HuH-7.5 (cell line): ENCODE measurements at regions not wholly inside any gene's neighbourhood (a gene's known extent, or its start where the extent isn't known, plus 50 kb on each side); places are given as distances from the start of the nearest gene placed in this dataset.
"Not testable (repeated sequence)": the region's sequence is repeated elsewhere in the genome, so short reads cannot be mapped to it uniquely, and the experiment has no call there.

Experiments used
- DNase-seq: peaks from one replicate; pipeline ENCODE4 v3.0.0; 2011; ENCODE audit warnings: low spot score

DNA sequence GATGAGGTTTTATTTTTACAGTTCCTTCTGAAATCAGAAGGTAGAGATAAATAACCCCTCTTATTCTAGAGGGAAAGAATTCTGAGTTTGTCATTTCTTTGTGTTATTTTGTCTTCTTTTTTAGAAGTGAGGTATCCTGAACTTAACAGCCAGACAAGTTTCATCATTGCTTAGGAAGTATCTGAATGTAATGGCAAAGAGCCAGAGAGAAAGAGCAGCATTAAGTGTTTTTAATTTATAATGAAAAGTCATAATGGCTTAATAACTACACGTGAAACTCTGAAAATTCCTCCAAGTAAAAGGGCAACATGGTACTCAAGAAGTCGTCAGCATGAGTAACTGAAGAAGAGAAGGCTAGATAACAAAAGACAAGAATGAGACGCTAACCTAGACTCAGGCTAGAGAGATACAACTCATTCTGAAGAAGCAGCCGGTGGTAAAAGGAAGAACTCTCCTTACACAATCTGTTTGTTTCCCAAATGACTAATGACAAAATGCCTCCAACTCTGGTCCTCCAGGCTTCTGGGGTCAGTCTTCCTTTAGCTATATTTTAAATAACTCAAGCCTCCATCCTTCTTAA lies 116.2 kb upstream of the NECTIN3 start:
- no peak for DNase-seq

DNA sequence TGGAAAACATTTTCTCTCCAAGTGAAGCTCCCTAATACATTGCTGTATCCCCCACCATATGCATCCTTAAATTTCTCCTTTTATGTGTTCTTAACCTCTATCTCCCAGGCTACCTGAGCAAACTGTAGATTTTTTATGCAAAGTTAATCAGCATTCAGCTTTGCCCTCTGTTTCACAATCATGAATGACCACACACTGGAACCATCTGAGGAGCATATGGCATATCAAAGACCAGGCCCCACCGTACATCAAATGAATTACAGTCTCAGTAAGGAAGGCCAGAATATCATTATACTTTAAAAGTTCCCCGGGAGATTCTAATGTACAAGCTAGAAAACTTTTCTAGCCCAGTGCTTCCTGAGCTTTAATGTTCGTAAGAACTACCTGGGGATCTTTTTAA lies 115.5 kb upstream of the NECTIN3 start:
- no peak for DNase-seq

DNA sequence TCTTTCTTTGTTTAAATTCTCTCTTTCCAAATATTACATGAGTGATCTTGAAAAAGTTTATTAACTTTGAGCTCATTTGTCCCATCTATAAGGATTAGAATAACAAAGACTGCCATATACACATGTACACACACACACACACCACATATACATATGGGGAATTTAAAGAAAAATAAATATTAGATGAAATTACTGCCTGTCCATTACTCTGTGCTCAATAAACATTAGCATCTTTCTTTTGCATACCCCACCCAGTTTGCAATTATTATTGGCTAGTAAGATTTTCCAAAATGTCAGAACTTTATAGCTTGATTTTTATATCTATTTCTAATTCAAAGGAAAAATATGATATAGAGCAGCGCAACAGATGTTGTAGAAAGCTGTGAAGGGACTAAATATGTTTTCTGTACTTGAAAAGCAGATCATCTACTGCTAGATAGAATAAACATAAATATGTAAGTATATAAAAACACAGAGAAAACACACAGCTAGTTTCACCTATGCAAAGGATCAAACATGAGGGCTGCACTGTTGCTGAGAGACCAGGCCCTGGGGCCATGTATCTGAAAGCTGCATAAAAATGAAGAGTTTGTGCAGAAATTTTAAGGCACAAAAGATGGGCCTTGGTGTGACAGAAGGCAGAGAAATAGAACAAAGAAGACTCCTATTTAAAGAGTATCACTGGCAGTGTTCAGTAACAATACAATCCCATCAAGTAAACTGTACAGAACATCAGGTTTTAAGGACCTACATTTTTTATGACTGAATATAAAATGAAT lies 114.2 kb upstream of the NECTIN3 start:
- DNase-seq: no peak

DNA sequence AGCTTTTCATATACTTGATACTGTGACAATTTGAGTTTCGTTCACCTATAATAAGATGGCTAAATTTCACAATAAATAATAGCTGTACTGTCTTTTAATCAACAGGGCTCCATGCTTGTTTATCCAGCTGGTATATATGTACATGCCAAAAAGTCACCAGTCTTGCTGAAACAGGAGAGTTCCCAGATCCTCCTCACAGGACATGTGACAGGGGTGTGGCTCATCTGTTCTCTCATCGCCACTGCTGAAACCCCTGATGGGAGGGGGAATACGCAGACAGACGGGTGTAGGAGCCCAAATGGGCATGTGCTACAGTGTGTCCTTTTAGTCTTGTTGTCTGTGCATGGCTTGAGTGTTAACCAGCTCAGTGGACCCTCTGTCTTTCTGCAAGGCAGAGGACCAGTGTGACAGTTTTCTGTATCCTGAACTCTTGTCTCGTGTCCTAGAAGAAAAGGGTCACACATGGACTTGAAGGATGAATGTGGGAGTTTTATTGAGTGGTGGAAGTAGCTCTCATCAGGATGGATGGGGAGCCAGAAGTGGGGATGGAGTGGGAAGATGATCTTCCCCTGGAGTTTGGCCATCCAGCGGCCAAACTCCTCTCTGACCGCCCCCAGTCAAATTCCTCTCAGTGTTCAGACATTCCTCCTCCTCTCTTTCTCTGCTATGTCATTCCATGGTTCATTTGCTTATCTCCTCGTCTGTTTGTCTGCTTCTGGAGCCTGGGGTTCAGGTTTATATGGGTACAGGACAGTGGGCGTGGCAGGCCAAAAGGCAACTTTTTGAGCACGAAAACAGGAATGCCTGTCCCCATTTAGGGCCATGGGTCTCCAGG lies 113.1 kb upstream of the NECTIN3 start:
- DNase-seq: no peak

DNA sequence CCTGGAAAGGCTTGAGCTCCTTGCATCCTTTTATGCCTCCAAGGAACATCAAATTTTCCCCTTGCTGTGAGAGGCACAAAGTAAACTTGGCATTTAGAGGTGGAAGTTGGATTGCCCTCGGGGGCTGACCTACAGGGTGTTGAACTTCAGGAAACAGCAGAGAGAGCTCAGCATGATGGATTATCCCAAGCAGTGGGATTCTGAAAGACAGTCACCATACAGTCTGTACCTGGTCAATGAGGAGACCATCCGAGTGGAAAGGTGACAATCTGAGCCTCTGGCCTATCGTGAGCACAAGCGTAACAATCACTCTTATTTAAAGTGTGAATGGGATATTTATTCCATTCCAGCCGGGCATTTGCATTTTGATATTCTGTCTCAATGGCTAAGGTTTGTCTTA lies 105.6 kb upstream of the NECTIN3 start:
- DNase-seq: no peak

DNA sequence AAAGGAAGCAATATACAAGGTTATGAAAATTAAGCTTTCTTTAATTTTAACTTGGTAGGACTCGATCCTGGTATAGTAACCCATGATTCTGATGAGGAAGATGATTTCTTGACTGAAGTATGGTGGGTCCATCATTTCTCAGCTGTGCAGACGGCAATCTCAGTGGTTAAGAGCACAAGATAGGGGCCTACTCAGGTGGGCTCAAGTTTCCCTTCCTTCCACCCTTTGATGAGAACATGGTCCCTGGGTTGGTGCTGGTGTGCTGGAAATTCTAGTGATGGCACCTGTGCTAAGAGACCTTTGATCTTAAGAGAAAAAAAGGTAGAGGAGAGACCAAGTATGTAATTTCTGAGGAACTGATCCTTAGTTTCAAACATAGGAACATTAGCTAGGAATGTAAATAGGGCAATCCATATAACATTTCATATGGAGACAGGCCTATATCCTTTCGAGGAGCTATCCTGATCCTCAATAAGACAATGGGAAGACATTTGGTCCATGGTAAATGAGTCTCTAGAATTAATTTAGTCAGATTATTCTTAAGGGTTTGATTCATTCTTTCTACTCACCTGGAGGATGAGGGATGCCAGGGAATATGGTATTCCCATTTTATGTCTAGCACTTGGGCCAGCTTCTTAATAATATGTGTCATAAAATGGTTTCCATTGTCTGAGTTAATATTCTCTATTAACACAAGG lies 104.5 kb upstream of the NECTIN3 start:
- no peak for DNase-seq

DNA sequence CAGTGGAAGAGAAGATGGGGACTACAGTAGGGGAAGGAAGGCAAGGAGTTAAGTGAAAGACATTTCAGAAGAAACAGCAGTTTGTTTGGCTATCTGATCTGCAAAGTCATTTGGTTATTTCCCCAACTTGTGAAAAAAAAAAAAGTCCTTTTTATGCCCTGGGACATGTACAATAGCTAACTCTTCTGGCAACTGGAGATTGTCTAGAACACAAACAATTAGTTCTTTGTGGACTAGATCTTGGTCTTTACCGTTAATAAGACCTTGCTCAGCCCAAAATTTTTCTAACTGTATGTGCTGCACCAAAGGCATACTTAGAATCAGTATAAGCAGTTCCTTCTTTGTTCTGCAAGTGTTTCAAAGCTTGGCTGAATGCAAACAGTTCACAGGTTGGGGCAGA lies 103.5 kb upstream of the NECTIN3 start:
- DNase-seq: no peak

DNA sequence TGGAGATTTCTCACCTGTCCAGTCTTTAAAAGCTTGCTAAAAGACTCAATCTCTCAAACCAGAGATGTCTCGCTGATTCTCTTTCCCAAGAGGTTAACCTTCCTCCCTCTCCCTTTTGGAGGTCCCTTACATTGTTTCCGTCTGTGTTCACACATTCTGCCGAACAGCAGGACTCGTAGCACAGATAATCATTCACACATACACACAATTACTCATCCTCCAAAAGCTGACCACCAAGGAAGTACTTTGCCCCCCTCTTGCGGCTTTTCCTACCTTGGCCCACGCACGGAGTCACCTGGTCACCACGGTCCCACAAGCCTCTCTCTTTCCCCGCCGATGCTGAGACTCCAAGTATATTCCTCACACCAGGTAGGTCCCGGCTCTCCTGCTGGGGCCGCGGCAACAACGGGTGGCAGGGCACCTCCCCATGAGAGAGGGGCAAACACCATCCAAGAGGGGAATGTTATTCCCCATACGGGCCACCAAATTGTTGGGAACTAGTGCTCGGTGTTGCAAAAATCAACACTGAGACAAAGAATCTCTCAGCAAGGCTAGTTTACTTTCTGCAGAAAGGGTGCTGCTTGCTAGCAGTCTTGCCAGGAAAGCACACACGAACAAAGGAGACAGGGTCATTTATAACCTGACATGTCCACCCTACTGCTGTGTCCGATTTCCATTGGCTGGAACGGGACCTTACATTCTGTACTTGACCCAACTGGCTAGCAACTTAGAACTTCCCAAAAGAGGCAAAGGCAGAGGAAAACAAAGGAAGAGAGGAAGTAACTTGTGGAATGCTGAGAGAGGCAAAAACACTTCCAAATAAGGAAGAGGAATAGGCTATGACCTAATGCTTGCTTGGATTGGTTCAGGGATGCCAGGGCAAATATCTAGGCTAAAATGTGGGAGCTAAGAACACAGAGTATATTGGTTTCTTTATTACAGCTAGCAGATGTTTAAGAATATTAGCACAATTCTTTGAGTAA lies 102.1 kb upstream of the NECTIN3 start:
- no peak for DNase-seq

DNA sequence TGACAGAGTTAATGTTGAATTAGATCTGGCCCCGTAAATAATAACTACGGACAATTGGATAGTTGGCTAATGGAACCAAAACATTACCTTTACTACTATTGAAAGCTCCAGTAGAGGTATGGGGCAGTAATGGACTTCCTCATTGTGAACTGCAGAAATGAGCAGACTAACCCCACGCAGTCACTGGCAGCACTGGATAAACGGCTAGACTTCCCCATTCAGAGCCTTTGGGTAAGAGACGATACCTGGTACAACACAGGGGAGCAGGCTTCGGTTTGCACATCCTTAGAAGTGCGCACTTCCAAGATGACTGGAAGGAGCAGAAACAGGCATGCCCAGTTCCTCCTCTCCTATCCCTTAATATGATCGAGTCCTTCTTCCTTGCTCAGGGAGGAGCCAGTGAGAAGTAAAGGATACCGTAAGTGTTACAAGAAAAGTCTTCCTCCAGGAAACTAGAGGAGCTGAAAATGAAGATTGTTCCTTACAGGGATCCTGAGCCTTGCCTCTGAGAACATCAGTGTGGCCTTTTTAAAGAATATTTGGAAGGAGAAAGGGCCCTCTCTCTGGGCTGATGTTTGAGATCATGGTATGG lies 100.5 kb upstream of the NECTIN3 start:
- no peak for DNase-seq

DNA sequence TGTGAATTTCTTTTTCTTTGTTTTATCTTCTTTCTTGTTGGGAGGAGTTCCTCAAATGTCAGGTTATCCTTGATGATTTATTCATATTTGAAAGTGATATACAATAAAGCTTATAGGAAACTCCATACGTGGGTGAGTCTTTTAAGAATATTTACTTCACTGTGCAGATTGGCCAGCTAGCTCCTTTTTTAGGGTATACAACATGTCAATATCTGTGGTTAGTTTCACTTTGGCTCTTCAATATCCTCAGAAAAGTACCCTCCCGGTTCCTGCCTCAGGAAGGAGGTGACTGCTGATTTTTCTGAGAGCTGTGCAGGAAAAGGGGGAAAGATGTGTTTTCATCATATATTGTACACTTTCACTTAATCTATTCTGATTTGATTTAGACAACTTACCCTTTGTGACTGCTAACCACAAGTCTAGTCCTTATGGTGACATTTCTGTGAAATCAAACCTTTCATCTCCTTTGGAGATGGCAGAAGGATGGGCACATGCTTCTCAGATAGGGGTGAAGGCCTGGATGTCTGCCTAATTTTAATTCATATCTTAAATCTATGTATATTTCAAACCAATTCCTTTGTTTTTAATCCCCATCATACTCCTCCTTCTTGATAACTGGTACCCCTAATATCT lies 98.2 kb upstream of the NECTIN3 start:
- DNase-seq: no peak

DNA sequence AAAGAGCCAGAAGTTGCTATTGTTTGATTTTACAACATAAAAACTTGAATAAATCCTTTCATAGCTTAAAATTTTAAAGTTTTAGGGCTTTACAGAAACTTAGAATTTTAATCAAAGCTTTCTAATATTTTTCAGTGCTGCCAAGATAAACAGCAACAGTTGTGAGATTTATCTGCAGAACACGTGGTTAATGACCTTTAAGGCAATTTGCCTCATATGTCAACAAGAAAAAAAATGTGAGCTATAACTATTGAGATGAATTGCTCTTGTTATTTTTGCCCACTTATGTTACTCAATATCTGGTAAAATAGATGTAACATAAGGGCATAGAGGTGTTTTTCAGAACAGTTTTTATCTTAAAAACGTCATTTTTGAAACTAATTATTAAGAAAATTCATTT lies 96.7 kb upstream of the NECTIN3 start:
- no peak for DNase-seq

DNA sequence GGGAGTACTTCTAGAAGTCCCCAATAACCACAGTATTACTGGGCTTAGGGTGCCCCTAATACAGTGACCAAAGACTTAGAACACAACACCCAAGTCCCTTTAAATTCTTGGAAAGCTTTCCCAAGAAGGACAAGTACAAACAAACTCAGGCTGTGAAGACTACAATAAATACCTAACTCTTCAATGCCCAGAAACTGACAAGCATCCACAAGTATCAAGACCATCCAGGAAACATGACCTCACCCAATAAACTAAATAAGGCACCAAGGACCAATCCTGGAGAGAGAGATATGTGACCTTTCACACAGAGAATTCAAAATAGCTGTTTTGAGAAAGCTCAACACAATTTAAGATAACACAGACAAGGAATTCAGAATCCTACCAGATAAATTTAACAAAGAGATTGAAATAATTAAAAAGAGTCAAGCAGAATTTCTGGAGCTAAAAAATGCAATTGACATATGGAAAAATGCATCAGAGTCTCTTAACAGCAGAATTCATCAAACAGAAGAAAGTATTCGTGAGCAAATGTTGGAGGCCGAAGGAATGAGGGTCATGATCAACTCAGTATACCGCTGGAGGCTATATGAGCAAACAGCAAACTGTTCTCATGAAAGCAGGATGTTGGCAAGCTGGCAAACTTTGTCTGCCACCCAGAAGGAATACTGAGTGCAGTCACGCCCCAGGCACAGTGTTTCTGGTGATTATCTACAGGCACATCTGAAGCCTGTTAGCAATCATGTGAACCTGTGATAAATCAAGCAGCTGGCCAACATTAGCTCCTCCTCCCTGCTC lies 87.0 kb upstream of the NECTIN3 start:
- DNase-seq: no peak

DNA sequence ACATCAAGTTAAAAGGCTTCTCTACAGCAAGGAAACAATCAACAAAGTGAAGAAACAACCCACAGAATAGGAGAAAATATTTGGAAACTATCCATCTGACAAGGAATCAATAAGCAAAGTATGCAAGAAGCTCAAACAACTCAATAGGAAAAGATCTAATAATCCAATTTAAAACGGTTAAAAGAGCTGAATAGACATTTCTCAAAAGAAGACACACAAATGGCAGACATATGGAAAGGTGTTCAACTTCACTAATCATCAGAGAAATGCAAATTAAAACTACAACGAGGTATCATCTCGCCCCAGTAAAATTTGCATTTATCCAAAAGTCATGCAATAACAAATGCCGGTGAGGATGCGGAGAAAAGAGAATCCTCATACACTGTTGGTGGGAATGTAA lies 82.2 kb upstream of the NECTIN3 start:
- no peak for DNase-seq

DNA sequence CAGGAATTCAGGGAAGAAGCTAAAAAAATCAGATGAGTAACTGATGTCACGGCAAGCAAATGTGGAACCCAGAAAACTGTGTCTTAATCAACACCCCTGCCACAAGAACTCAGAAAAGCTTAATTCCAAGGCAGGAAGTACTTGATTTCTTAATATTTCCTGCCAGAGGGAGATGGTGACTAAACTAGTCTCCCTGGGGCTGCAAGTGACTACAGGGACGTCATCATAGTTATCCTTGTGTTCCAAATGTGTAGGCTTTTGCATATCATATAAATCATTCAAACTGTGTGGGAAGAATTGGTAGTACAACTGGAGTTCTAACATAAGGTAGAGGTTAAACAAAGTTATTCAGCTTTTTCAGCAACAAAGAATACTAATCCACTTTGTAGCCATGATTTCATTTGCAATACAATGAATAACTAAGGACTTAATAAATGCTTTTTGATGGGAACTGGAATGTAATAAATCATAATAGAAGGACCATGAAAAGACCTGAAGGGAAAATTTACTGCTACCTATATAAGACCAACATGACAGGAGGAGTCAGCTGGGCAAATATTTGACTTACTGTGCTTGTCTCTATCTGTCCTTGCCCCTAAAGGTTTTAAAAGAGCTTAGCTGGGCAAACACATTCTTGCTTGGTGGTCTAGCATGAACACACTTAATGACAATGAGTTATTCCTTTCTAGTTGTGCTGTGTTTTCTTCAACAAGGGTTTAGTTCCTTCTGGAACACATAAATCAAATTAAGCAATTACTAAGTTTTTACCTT lies 76.0 kb upstream of the NECTIN3 start:
- DNase-seq: no peak

DNA sequence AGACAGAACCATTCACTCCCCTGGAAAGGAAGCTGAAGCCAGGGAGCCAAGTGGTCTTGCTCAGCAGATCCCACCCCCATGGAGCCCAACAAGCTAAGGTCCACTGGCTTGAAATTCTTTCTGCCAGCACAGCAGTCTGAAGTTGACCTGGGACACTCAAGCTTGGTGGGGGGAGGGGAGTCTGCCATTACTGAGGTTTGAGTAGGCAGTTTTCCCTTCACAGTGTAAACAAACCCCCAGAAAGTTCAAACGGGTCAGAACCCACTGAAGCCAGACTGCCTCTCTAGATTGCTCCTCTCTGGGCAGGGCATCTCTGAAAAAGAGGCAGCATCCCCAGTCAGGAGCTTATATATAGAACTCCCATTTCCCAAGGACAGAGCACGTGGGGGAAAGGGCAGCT lies 72.8 kb upstream of the NECTIN3 start:
- not testable (repeated sequence) for DNase-seq

DNA sequence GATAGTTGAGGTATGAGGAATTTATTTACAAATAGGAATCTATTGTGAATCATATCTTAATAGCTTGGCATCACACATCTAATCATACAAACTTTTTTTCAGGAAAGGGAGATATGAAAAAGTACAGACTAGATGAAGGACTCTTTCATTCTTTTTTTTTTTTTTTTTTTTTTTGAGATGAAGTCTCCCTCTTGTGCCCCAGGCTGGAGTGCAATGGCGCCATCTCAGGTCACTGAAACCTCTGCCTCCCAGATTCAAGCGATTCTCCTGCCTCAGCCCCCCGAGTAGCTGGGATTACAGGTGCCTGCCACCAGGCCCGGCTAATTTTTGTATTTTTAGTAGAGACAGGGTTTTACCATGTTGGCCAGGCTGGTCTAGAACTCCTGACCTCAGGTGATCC lies 65.1 kb upstream of the NECTIN3 start:
- DNase-seq: not testable (repeated sequence)

DNA sequence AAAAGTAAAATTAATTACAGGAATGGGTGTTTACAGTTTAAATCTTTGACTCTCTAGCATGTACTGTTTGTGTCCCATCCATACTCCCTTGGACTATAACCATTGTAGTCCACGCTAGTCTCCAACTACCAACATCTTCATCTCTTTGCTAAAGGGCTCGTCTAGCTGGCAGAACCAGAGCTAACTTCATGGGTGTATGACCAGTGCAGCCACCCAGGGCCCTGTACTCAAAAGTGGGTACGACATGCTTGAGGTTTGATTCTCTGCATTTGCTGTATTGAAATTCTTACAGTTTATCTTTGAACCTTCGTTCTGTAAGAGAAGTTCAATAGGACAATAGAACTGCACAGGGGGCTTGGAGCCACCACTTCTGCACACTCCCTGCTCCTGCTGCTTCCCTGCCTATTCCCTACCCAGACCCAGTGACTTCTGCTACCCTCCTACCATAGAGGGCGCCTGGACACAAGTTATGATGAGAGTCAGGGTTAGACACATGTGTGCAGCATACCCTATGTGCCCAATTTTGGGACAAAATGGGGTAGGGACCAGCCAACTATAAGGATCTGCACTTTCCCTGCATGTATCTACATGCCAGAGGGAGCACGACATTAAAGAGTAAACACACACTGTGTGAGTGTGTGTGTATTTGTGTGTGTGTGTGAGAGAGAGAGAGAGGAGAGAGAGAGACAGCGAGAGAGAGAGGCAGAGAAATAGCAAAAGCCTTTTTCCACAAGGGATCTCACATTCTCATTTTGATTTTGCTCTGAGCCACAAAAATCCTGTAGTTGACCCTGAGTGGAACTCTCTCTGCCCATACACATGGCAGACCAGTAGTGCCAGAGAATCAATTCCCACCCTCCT lies 59.0 kb upstream of the NECTIN3 start:
- peak; percentile 39 for DNase-seq
